Fibroblast of skin of left quadriceps (primary cell): ENCODE measurements at regions not wholly inside any gene's neighbourhood (a gene's known extent, or its start where the extent isn't known, plus 50 kb on each side); places are given as distances from the start of the nearest gene placed in this dataset.
"Not testable (repeated sequence)": the region's sequence is repeated elsewhere in the genome, so short reads cannot be mapped to it uniquely, and the experiment has no call there.

Experiments used
- DNase-seq, 2 experiments: peaks; one replicate each; pipeline ENCODE4 v3.0.0-alpha.2; 2013; ENCODE audit warnings: low read depth in 2 of 2

DNA sequence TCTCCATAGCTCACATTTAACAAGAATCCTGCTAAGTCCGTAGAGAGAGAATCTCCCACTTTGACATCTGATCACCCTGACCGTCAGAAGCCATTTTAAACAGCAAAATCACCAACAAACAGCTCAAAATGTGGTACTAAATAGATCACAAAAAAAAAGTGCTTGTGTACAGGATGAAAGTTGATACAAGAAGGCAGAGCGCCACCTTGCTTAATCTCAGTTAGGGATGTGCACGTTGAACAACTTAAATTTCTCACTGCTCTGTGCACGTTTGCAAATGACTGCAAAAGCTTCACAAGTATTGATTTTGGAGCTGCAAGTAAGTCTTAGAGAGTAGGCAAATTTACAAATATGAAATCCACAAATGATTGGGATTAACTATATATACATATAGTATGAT lies 63.1 kb upstream of the NREP start:
- no peak for DNase-seq

DNA sequence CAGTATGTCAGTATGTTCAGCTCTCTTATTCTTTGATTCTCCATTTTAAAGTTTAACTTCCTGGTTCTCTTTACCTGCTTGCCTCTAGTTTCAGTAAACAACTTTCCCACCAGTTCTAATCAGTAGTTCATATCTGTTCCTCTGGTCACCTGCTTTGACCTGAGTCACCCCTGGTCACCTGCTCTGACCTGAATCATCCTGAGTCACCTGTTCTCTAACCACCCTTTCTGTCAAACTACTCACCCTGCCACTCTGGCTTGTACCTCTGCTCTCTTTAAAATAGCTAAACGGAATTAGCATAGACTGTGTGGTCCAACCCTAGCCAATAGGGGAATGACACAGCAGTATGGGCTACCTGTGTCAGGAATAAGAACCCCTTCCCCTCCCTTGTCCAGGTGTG lies 62.0 kb upstream of the NREP start:
- DNase-seq: not testable (repeated sequence)

DNA sequence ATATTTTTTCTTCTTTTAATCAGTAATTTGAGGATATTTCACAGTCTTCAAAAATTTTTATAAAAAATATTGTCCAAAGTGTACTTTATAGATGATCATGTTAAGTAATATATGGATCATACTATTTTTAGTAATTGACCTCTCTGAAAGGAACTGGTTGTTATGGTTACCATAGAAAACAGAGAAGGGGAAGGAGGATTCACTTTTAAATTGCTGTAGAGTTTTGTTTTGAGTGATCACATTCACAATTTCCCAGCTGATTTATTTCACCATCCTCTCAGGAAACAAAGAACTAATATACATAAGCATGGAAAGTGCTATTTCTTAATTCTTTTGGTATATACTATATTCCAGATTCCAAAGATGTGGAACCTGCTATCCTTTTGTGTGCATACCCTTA lies 56.5 kb upstream of the NREP start:
- no peak for DNase-seq

DNA sequence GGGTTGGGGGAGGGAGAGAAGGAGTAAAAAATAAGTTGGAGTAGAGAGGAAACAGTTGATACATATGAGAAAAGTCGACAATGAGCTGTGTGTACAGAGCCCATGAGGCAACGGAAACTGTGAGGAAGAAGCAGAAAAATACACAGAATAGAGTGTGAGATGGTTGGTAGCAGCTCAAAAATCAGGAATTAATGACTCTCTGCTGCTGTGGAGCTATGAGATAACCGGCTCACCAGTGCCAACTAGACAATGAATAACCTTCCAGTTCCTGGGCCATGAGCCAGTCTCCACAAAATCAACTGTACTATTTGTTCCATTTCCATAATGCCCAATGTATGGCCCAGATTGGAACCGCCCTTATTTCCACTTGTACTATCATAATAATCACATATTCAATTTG lies 53.1 kb upstream of the NREP start:
- no peak for DNase-seq
